Endodermal cell (in vitro differentiated cells): ENCODE measurements at regions not wholly inside any gene's neighbourhood (a gene's known extent, or its start where the extent isn't known, plus 50 kb on each side); places are given as distances from the start of the nearest gene placed in this dataset.

ENCODE experiments used
- DNase-seq: peaks from one replicate; pipeline ENCODE4 v3.0.0-alpha.2; 2017
- H3K27ac ChIP-seq: 2 replicates; pipeline ENCODE4 v1.5.1; 2013; ENCODE audit warnings: mild to moderate bottlenecking, low read depth, low read length, moderate library complexity
- H3K27me3 ChIP-seq: 2 replicates; pipeline ENCODE4 v1.6.1; 2013; ENCODE audit warnings: mild to moderate bottlenecking, low read length, moderate library complexity; ENCODE audit not compliant: insufficient read depth, control insufficient read depth, poor library complexity, severe bottlenecking
- H3K36me3 ChIP-seq: 2 replicates; pipeline ENCODE4 v1.7.0; 2013; ENCODE audit warnings: mild to moderate bottlenecking, low read length, moderate library complexity; ENCODE audit not compliant: control insufficient read depth, insufficient read depth
- H3K4me1 ChIP-seq: one replicate; pipeline ENCODE4 v1.7.0; 2013; ENCODE audit warnings: low read length; ENCODE audit not compliant: control insufficient read depth, insufficient read depth
- H3K4me3 ChIP-seq: 2 replicates; pipeline ENCODE4 v1.5.1; 2013; ENCODE audit warnings: mild to moderate bottlenecking, low read length, moderate library complexity
- H3K9ac ChIP-seq: 2 replicates; pipeline ENCODE4 v1.6.1; 2013; ENCODE audit warnings: mild to moderate bottlenecking, low read length, moderate library complexity; ENCODE audit not compliant: poor library complexity, severe bottlenecking; ENCODE audit errors: extremely low read depth
- H3K9me3 ChIP-seq: 2 replicates; pipeline ENCODE4 v1.6.1; 2013; ENCODE audit warnings: mild to moderate bottlenecking, low read length, moderate library complexity; ENCODE audit not compliant: control insufficient read depth
- H3K27ac Mint-ChIP-seq: 2 replicates; pipeline ENCODE4 v1.8.0; 2020; ENCODE audit warnings: mixed read lengths
- H3K27me3 Mint-ChIP-seq: 2 replicates; pipeline ENCODE4 v1.8.0; 2021; ENCODE audit warnings: mild to moderate bottlenecking, mixed read lengths; ENCODE audit not compliant: insufficient read depth
- H3K36me3 Mint-ChIP-seq: 2 replicates; pipeline ENCODE4 v1.8.0; 2020; ENCODE audit warnings: low read depth, mixed read lengths
- H3K4me1 Mint-ChIP-seq: 2 replicates; pipeline ENCODE4 v1.8.0; 2020; ENCODE audit warnings: mixed read lengths
- H3K4me3 Mint-ChIP-seq: 2 replicates; pipeline ENCODE4 v1.8.0; 2020; ENCODE audit warnings: mild to moderate bottlenecking, moderate library complexity, mixed read lengths
- H3K9me3 Mint-ChIP-seq: 2 replicates; pipeline ENCODE4 v1.8.0; 2020; ENCODE audit warnings: mild to moderate bottlenecking, mixed read lengths
- CTCF ChIP-seq: fragments of 200-600 bp; sonication (generic); conservative IDR thresholded peaks from 2 replicates; pipeline ENCODE4 v1.5.0; 2021; ENCODE audit warnings: antibody characterized with exemption, mild to moderate bottlenecking
- WGBS, 2 experiments: methylation state at CpG; one replicate each; pipeline versions ENCODE4 v1.1.5 to v1.1.7; 2013; ENCODE audit warnings: missing lambda C conversion rate in 2 of 2, mixed read lengths in 1 of 2; ENCODE audit not compliant: insufficient coverage in 1 of 2, insufficient read length in 1 of 2; 5-methylcytosine and 5-hydroxymethylcytosine counted together

- Histone ChIP-seq H3K27ac (no peak overlapping the region), H3K36me3 (no peaks in the 10 kb centered on the region), H3K9ac (no peak overlapping the region), H3K4me3 (no peak overlapping the region), H3K27me3 (peaks cover 6% of the 10 kb centered on the region), H3K4me1 (no peaks in the 10 kb centered on the region), H3K9me3 (no peaks in the 10 kb centered on the region)
- no peak for TF ChIP-seq CTCF
- H3K4me3 Mint-ChIP-seq = no peak overlapping the region
- H3K36me3 Mint-ChIP-seq = no peaks in the 10 kb centered on the region
- no peak overlapping the region for H3K27ac Mint-ChIP-seq
- H3K27me3 Mint-ChIP-seq = peaks cover 3% of the 10 kb centered on the region
- no peak for DNase-seq
- 91% methylated on average over 5 to 7 of the region's 7 CpGs for WGBS, 2 experiments
- H3K4me1 Mint-ChIP-seq = no peaks in the 10 kb centered on the region
- no peaks in the 10 kb centered on the region for H3K9me3 Mint-ChIP-seq
Measured at GRCh38 chr12:107291018-107291417, 197.7 kb upstream of the CRY1 start.

- Histone ChIP-seq H3K4me3 (no peak overlapping the region), H3K4me1 (no peaks in the 10 kb centered on the region), H3K27me3 (peaks cover 12% of the 10 kb centered on the region), H3K9ac (no peak overlapping the region), H3K36me3 (no peaks in the 10 kb centered on the region), H3K27ac (no peak overlapping the region), H3K9me3 (no peaks in the 10 kb centered on the region)
- no peaks in the 10 kb centered on the region for H3K36me3 Mint-ChIP-seq
- no peak overlapping the region for H3K4me3 Mint-ChIP-seq
- DNase-seq = no peak
- no peaks in the 10 kb centered on the region for H3K4me1 Mint-ChIP-seq
- TF ChIP-seq CTCF = no peak
- H3K27me3 Mint-ChIP-seq = peaks cover 20% of the 10 kb centered on the region
- no peaks in the 10 kb centered on the region for H3K9me3 Mint-ChIP-seq
- 91 to 98% methylated on average over 6 of the region's 6 CpGs for WGBS, 2 experiments
- no peak overlapping the region for H3K27ac Mint-ChIP-seq
Measured at GRCh38 chr12:107296681-107297089, 203.3 kb upstream of the CRY1 start.

- H3K27me3 ChIP-seq = peaks cover 8% of the 10 kb centered on the region
- peaks cover 12% of the 10 kb centered on the region for H3K27me3 Mint-ChIP-seq
- no peaks in the 10 kb centered on the region for H3K9me3 Mint-ChIP-seq
- no peaks in the 10 kb centered on the region for H3K36me3 Mint-ChIP-seq
- WGBS, 2 experiments = 94% methylated on average over 2 of the region's 2 CpGs; no CpG with 5 or more reads in 1 of the 2 experiments
- H3K36me3 ChIP-seq = no peaks in the 10 kb centered on the region
- H3K4me3 ChIP-seq = no peak overlapping the region
- no peak overlapping the region for H3K9ac ChIP-seq
- H3K4me3 Mint-ChIP-seq = no peak overlapping the region
- no peaks in the 10 kb centered on the region for H3K4me1 Mint-ChIP-seq
- no peaks in the 10 kb centered on the region for H3K9me3 ChIP-seq
- H3K4me1 ChIP-seq = no peaks in the 10 kb centered on the region
- no peak for DNase-seq
- no peak overlapping the region for H3K27ac Mint-ChIP-seq
- no peak overlapping the region for H3K27ac ChIP-seq
- no peak for TF ChIP-seq CTCF
Measured at GRCh38 chr12:107302649-107303341, 209.4 kb upstream of the CRY1 start.
